GM18907 (cell line): ENCODE measurements at regions not wholly inside any gene's neighbourhood (a gene's known extent, or its start where the extent isn't known, plus 50 kb on each side); places are given as distances from the start of the nearest gene placed in this dataset.
"Not testable (repeated sequence)": the region's sequence is repeated elsewhere in the genome, so short reads cannot be mapped to it uniquely, and the experiment has no call there.

Source experiments
- ATAC-seq: cut with Tn5 transposase; IDR thresholded peaks from one replicate; pipeline ENCODE4 v1.9.1; 2021; ENCODE audit warnings: mild to moderate bottlenecking, moderate library complexity; ENCODE audit not compliant: unreplicated experiment

- no peak for ATAC-seq
Observed at GRCh38 chr10:2576892-2577291, 490.5 kb upstream of the PFKP start.

- ATAC-seq, result no peak
Observed at GRCh38 chr10:2575460-2575859, 491.9 kb upstream of the PFKP start.

GRCh38 chr10:2572611-2573010 is 494.7 kb upstream of the PFKP start:
- ATAC-seq, result no peak

GRCh38 chr10:2556883-2557282 is 510.5 kb upstream of the PFKP start:
- peak; percentile 99 for ATAC-seq

- ATAC-seq, result no peak
Observed at GRCh38 chr10:2548071-2548470, 519.3 kb upstream of the PFKP start.

- ATAC-seq, result no peak
Observed at GRCh38 chr10:2547606-2548005, 519.7 kb upstream of the PFKP start.

GRCh38 chr10:2546894-2547293 is 520.5 kb upstream of the PFKP start:
- not testable (repeated sequence) for ATAC-seq

- no peak for ATAC-seq
Observed at GRCh38 chr10:2543974-2544373, 523.4 kb upstream of the PFKP start.

GRCh38 chr10:2543142-2543886 is 524.0 kb upstream of the PFKP start:
- ATAC-seq, result no peak

- no peak for ATAC-seq
Observed at GRCh38 chr10:2541176-2541575, 526.2 kb upstream of the PFKP start.

- ATAC-seq, result no peak
Observed at GRCh38 chr10:2529945-2530344, 537.4 kb upstream of the PFKP start.

GRCh38 chr10:2525781-2526180 is 541.6 kb upstream of the PFKP start:
- no peak for ATAC-seq

- ATAC-seq, result no peak
Observed at GRCh38 chr10:2519139-2519538, 548.2 kb upstream of the PFKP start.

GRCh38 chr10:2509081-2509531 is 558.2 kb upstream of the PFKP start:
- no peak for ATAC-seq

GRCh38 chr10:2501366-2501940 is 565.9 kb upstream of the PFKP start:
- not testable (repeated sequence) for ATAC-seq

GRCh38 chr10:2494399-2494798 is 572.9 kb upstream of the PFKP start:
- no peak for ATAC-seq

- no peak for ATAC-seq
Observed at GRCh38 chr10:2488446-2489005, 578.8 kb upstream of the PFKP start.

GRCh38 chr10:2487921-2488320 is 579.4 kb upstream of the PFKP start:
- no peak for ATAC-seq

GRCh38 chr10:2478656-2479055 is 588.7 kb upstream of the PFKP start:
- ATAC-seq, result no peak

GRCh38 chr10:2476812-2477553 is 590.4 kb upstream of the PFKP start:
- no peak for ATAC-seq

- no peak for ATAC-seq
Observed at GRCh38 chr10:2476218-2476811, 591.0 kb upstream of the PFKP start.
